Stomach (tissue), 4 donors: ENCODE measurements at regions not wholly inside any gene's neighbourhood (a gene's known extent, or its start where the extent isn't known, plus 50 kb on each side); places are given as distances from the start of the nearest gene placed in this dataset.

Experiments
- POLR2A ChIP-seq, 4 donors: fragments of 450-650 bp; IDR thresholded peaks; one replicate each; pipeline ENCODE4 v1.6.1; 2016; ENCODE audit warnings: antibody characterized with exemption in 4 of 4, control low read depth in 2 of 4, mild to moderate bottlenecking in 1 of 4, moderate library complexity in 1 of 4
- POLR2AphosphoS5 ChIP-seq, 3 donors: sonication (generic); formaldehyde crosslinking; IDR thresholded peaks; one replicate each; pipeline ENCODE4 v1.6.1; 2016; ENCODE audit warnings: antibody characterized with exemption in 3 of 3
- TF ChIP-seq, protein P1 (sequence below), 7 experiments: fragments of 450-650 bp in 4 of 7; fragments of 200-600 bp in 3 of 7; sonication (generic) in 3 of 7; IDR thresholded peaks; one replicate each; pipeline ENCODE4 v1.5.1; 2016 to 2019; ENCODE audit warnings: antibody characterized with exemption in 7 of 7, control low read depth in 2 of 7, mild to moderate bottlenecking in 1 of 7

- TF ChIP-seq, protein P1, sequence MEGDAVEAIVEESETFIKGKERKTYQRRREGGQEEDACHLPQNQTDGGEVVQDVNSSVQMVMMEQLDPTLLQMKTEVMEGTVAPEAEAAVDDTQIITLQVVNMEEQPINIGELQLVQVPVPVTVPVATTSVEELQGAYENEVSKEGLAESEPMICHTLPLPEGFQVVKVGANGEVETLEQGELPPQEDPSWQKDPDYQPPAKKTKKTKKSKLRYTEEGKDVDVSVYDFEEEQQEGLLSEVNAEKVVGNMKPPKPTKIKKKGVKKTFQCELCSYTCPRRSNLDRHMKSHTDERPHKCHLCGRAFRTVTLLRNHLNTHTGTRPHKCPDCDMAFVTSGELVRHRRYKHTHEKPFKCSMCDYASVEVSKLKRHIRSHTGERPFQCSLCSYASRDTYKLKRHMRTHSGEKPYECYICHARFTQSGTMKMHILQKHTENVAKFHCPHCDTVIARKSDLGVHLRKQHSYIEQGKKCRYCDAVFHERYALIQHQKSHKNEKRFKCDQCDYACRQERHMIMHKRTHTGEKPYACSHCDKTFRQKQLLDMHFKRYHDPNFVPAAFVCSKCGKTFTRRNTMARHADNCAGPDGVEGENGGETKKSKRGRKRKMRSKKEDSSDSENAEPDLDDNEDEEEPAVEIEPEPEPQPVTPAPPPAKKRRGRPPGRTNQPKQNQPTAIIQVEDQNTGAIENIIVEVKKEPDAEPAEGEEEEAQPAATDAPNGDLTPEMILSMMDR (IDR thresholded peaks at IDR 0.05), result no peak
- TF ChIP-seq POLR2A (IDR thresholded peaks at IDR 0.05), result no peak
- no peak for TF ChIP-seq POLR2AphosphoS5 (IDR thresholded peaks at IDR 0.05)
Measured at GRCh38 chr18:40983835-40984234, 971.2 kb upstream of the PIK3C3 start.
